Endothelial cell of umbilical vein (primary cell): ENCODE measurements at regions not wholly inside any gene's neighbourhood (a gene's known extent, or its start where the extent isn't known, plus 50 kb on each side); places are given as distances from the start of the nearest gene placed in this dataset.

ENCODE experiments used
- BruUV-seq: library from RNA; stranded (reverse); fragments of 400-500 nt; replicated peaks from 2 replicates; lab custom pipeline; 2021; lab: Mats Ljungman, UMichigan
- CTCF ChIA-PET: fragments of 300-600, 350-600 bp; sonication (Branson Sonifier 250); formaldehyde crosslinking; loops from one replicate; lab custom pipeline; 2021; ENCODE audit warnings: antibody characterized with exemption, inconsistent platforms; lab: Charles Lee
- POLR2A ChIA-PET: fragments of 300-600, 350-600 bp; sonication (Branson Sonifier 250); formaldehyde crosslinking; loops from one replicate; lab custom pipeline; 2021; ENCODE audit warnings: antibody characterized with exemption, inconsistent platforms; lab: Charles Lee
- DNase-seq: peaks from one replicate; pipeline ENCODE4 v3.0.0-alpha.2; 2011; ENCODE audit warnings: low read depth, low spot score
- FAIRE-seq: peaks from 2 replicates; lab custom pipeline; 2011; peaks lifted over from hg19 to GRCh38; lab: Jason Lieb, UNC
- H2AFZ ChIP-seq: 2 replicates; pipeline ENCODE4 v1.6.0; 2012; ENCODE audit warnings: low read depth, low read length, control low read depth, inconsistent platforms
- H3K27ac ChIP-seq: 2 replicates; pipeline ENCODE4 v1.5.1; 2011; ENCODE audit warnings: low read depth, mild to moderate bottlenecking, control low read depth, low read length, moderate library complexity; ENCODE audit not compliant: insufficient read depth
- H3K27me3 ChIP-seq, 2 experiments: 2 replicates each; pipeline versions ENCODE4 v1.6.0 to v1.6.1; 2011; ENCODE audit warnings: low read length in 2 of 2, mixed read lengths in 1 of 2; ENCODE audit not compliant: control insufficient read depth in 2 of 2, insufficient read depth in 2 of 2
- H3K36me3 ChIP-seq, 2 experiments: 2 replicates in 1 of 2; 3 replicates in 1 of 2; pipeline ENCODE4 v1.5.1; 2011; ENCODE audit warnings: low read length in 2 of 2, mild to moderate bottlenecking in 1 of 2, moderate library complexity in 1 of 2; ENCODE audit not compliant: control insufficient read depth in 2 of 2, insufficient read depth in 2 of 2; ENCODE audit errors: extremely low read depth in 1 of 2
- H3K4me1 ChIP-seq: 3 replicates; pipeline ENCODE4 v1.5.1; 2011; ENCODE audit warnings: mild to moderate bottlenecking, low read length; ENCODE audit not compliant: control insufficient read depth, insufficient read depth; ENCODE audit errors: extremely low read depth
- H3K4me2 ChIP-seq: 2 replicates; pipeline ENCODE4 v1.6.1; 2011; ENCODE audit warnings: low read length, control low read depth, mixed read lengths; ENCODE audit not compliant: insufficient read depth
- H3K4me3 ChIP-seq, 3 experiments: fragments of 200-600 bp in 1 of 3; sonication (generic), shearing (Covaris generic) in 1 of 3; replicated peaks in 1 of 3; 2 replicates each; pipeline ENCODE4 v1.5.1; 2011 to 2016; ENCODE audit warnings: control low read depth in 3 of 3, low read length in 3 of 3, mild to moderate bottlenecking in 2 of 3, inconsistent platforms in 1 of 3, low read depth in 1 of 3, moderate library complexity in 1 of 3; ENCODE audit not compliant: insufficient read depth in 1 of 3
- H3K79me2 ChIP-seq: 2 replicates; pipeline ENCODE4 v1.6.0; 2012; ENCODE audit warnings: low read length, inconsistent platforms; ENCODE audit not compliant: control insufficient read depth, insufficient read depth
- H3K9ac ChIP-seq: replicated peaks from 2 replicates; pipeline ENCODE3; 2011; ENCODE audit warnings: low read length, control low read depth; ENCODE audit not compliant: insufficient read depth; ENCODE audit errors: extremely low read depth
- H3K9me1 ChIP-seq: replicated peaks from 3 replicates; pipeline ENCODE4 v1.6.0; 2011; ENCODE audit warnings: mild to moderate bottlenecking, low read length; ENCODE audit not compliant: control insufficient read depth, insufficient read depth; ENCODE audit errors: extremely low read depth
- H3K9me3 ChIP-seq: replicated peaks from 2 replicates; pipeline ENCODE4 v1.5.1; 2012; ENCODE audit warnings: low read length, inconsistent platforms; ENCODE audit not compliant: control insufficient read depth, insufficient read depth
- H4K20me1 ChIP-seq: replicated peaks from 2 replicates; pipeline ENCODE3; 2011; ENCODE audit warnings: mild to moderate bottlenecking, low read length; ENCODE audit not compliant: control insufficient read depth, insufficient read depth; ENCODE audit errors: extremely low read depth
- CTCF ChIP-seq, 2 donors: IDR thresholded peaks; 1 replicate in 1 of 2; 2 replicates in 1 of 2; pipeline ENCODE4 v1.5.1; 2011; ENCODE audit warnings: low read length in 2 of 2, mild to moderate bottlenecking in 2 of 2, moderate library complexity in 2 of 2, control low read depth in 1 of 2, inconsistent platforms in 1 of 2, low read depth in 1 of 2; ENCODE audit not compliant: insufficient read depth in 1 of 2; ENCODE audit errors: extremely low read depth in 1 of 2
- EZH2 ChIP-seq: IDR thresholded peaks from 2 replicates; pipeline ENCODE4 v1.6.1; 2012; ENCODE audit warnings: borderline replicate concordance, low read depth, mild to moderate bottlenecking, moderate library complexity, low read length, inconsistent platforms; ENCODE audit not compliant: severe bottlenecking
- FOS ChIP-seq: IDR thresholded peaks from 2 replicates; pipeline ENCODE4 v1.6.1; 2011; ENCODE audit warnings: mild to moderate bottlenecking, low read length, moderate library complexity, borderline replicate concordance; ENCODE audit not compliant: insufficient read depth
- GATA2 ChIP-seq: IDR thresholded peaks from 2 replicates; pipeline ENCODE4 v1.7.0; 2011; ENCODE audit warnings: low read depth, mild to moderate bottlenecking, moderate library complexity, mixed read lengths, low read length; ENCODE audit not compliant: insufficient read length, insufficient read depth
- JUN ChIP-seq: IDR thresholded peaks from 2 replicates; pipeline ENCODE4 v1.6.1; 2011; ENCODE audit warnings: borderline replicate concordance, low read depth; ENCODE audit not compliant: insufficient read length, insufficient read depth
- MYC ChIP-seq: IDR thresholded peaks from one replicate; pipeline ENCODE4 v1.6.1; 2011; ENCODE audit warnings: mild to moderate bottlenecking, low read depth, low read length
- POLR2A ChIP-seq: IDR thresholded peaks from 2 replicates; pipeline ENCODE4 v1.6.1; 2012; ENCODE audit warnings: low read depth, mild to moderate bottlenecking, control low read depth, low read length
- POLR2AphosphoS5 ChIP-seq: IDR thresholded peaks from 2 replicates; pipeline ENCODE4 v1.6.1; 2012; ENCODE audit warnings: low read depth, mild to moderate bottlenecking, control low read depth, low read length, moderate library complexity; ENCODE audit not compliant: insufficient read depth
- dilution Hi-C: fragments of 300-500 bp; cut with MboI; formaldehyde crosslinking; loops from one replicate; pipeline ENCODE4 v1.15.0; 2019; ENCODE audit warnings: low sequenced_read_pairs; ENCODE audit not compliant: extremely low pct_ligation_motif_present
- intact Hi-C: fragments of 100-400 bp; cut with micrococcal nuclease; formaldehyde crosslinking; loops from one replicate; pipeline ENCODE4 v1.10.0; 2022
- TF ChIP-seq, protein P1 (sequence below): IDR thresholded peaks from 2 replicates; pipeline ENCODE4 v1.6.1; 2011; ENCODE audit not compliant: insufficient read depth, insufficient read length

- Histone ChIP-seq H3K27ac (no peak overlapping the region), H3K9ac (no peak overlapping the region), H3K4me2 (no peak overlapping the region), H4K20me1 (no peaks in the 10 kb centered on the region), H3K9me1 (no peaks in the 10 kb centered on the region), H3K4me3 (no peak overlapping the region), H3K27me3 (no peaks in the 10 kb centered on the region), H3K9me3 (no peaks in the 10 kb centered on the region), H3K36me3 (no peaks in the 10 kb centered on the region), H3K79me2 (no peaks in the 10 kb centered on the region), H3K4me1 (no peaks in the 10 kb centered on the region), H2AFZ (no peak overlapping the region)
- BruUV-seq = no TSS peak
- FAIRE-seq (no peak), DNase-seq (no peak)
- intact Hi-C loops = no loop called here
- dilution Hi-C loops = no loop called here
- TF ChIP-seq JUN = no peak
- CTCF ChIA-PET = interaction anchor here (0.8 kb wide), 1 partner anchor 9 kb away, joined by 4 read pairs; no protein-coding TSS in a partner anchor
- POLR2A ChIA-PET = no interaction called here
Observed at GRCh38 chr2:41920812-41921211, 127.0 kb upstream of the PKDCC start.

DNA sequence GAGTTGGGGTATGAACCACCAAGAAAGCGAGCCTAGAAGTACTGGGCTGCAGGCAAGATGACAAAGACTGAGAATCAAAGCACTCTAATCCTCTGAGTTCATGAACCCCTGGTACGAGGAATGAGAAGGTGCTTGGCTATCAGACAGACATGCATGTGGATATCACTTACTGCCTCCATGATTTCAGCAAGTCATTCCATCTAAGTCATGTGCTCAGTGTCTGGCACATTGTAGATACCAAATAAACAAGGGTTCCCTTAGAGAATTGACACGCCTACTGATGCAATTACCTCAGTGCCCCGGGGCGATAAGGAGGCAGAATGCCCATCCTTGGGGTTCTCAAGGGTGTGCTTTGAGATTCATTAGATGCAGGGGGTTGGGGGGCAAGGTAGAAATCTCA is 125.6 kb upstream of the PKDCC start:
- H3K9me1 ChIP-seq = no peaks in the 10 kb centered on the region
- H2AFZ ChIP-seq = no peak overlapping the region
- H3K79me2 ChIP-seq = no peaks in the 10 kb centered on the region
- POLR2A ChIA-PET = no interaction called here
- no TSS peak for BruUV-seq
- H3K9ac ChIP-seq = no peak overlapping the region
- no peak overlapping the region for H3K4me3 ChIP-seq
- dilution Hi-C loops = no loop called here
- no peaks in the 10 kb centered on the region for H3K4me1 ChIP-seq
- peak; percentile 24 for FAIRE-seq
- no peak for DNase-seq
- TF ChIP-seq GATA2 (no peak), FOS (no peak), POLR2A (no peak), CTCF (IDR thresholded peaks at IDR 0.05; ENCODE audit: extremely low read depth in 1 of 2, insufficient read depth in 1 of 2, low read depth in 1 of 2, low read length in 2 of 2) (no peak), POLR2AphosphoS5 (no peak), EZH2 (no peak), JUN (no peak), MYC (no peak)
- TF ChIP-seq, protein P1, sequence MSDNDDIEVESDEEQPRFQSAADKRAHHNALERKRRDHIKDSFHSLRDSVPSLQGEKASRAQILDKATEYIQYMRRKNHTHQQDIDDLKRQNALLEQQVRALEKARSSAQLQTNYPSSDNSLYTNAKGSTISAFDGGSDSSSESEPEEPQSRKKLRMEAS = no peak
- no peak overlapping the region for H3K4me2 ChIP-seq
- no peaks in the 10 kb centered on the region for H3K27me3 ChIP-seq
- H3K9me3 ChIP-seq = no peaks in the 10 kb centered on the region
- no peaks in the 10 kb centered on the region for H3K36me3 ChIP-seq
- H4K20me1 ChIP-seq = no peaks in the 10 kb centered on the region
- H3K27ac ChIP-seq = no peak overlapping the region
- CTCF ChIA-PET = no interaction called here
- intact Hi-C loops = no loop called here
